Colonic mucosa (tissue), 4 donors: ENCODE measurements at regions not wholly inside any gene's neighbourhood (a gene's known extent, or its start where the extent isn't known, plus 50 kb on each side); places are given as distances from the start of the nearest gene placed in this dataset.

Source experiments
- DNase-seq: peaks from one replicate; pipeline ENCODE4 v3.0.0-alpha.2; 2020
- H3K27ac ChIP-seq: fragments of 200-600 bp; one replicate; pipeline ENCODE4 v1.8.0; 2021
- H3K27me3 ChIP-seq: fragments of 200-600 bp; one replicate; pipeline ENCODE4 v1.8.0; 2021
- H3K36me3 ChIP-seq: fragments of 200-600 bp; one replicate; pipeline ENCODE4 v1.8.0; 2021
- H3K4me1 ChIP-seq: fragments of 200-600 bp; one replicate; pipeline ENCODE4 v1.8.0; 2021; ENCODE audit warnings: mild to moderate bottlenecking
- H3K4me3 ChIP-seq: fragments of 200-600 bp; one replicate; pipeline ENCODE4 v1.8.0; 2021
- H3K9ac ChIP-seq, 2 donors: one replicate each; pipeline ENCODE4 v1.7.0; 2013; ENCODE audit warnings: control low read depth in 2 of 2, low read depth in 2 of 2, low read length in 2 of 2
- H3K9me3 ChIP-seq: fragments of 200-600 bp; one replicate; pipeline ENCODE4 v1.8.0; 2021
- CTCF ChIP-seq: fragments of 200-600 bp; IDR thresholded peaks from one replicate; pipeline ENCODE4 v1.8.0; 2022; ENCODE audit warnings: antibody characterized with exemption, mild to moderate bottlenecking
- intact Hi-C: fragments of 100-400 bp; cut with DNase I; formaldehyde crosslinking; loops from one replicate; pipeline ENCODE4 v1.14.1; 2022
- donor health status: healthy.
- donor health status: DM: no; HTN: no; CAD: no.
- donor health status: DM: no; HTN: no; CAD: no.

DNA sequence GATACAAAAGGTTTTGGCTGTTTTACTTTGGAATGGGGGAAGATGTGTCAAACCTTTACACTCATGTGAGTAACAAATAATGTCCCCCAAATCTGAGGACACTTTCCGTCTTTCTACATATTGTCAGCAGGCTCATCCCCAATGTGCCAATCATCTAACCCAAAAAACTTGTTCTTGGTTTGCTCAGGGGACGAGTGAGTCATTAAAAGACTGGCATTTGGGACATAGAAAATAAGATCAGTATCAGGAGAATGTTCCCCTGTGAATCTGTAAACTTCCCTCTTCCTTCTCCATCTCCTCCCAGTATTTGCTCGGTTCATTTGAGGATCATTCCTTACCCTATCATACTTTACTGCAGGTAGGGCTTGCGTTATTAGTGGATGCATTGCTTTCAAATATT is 194.1 kb upstream of the RUNX1 start:
- H3K4me3 ChIP-seq: no peak overlapping the region
- intact Hi-C loops: no loop called here
- no peaks in the 10 kb centered on the region for H3K27me3 ChIP-seq
- no peak overlapping the region for H3K9ac ChIP-seq
- H3K27ac ChIP-seq: no peak overlapping the region
- DNase-seq: no peak
- H3K9me3 ChIP-seq: no peaks in the 10 kb centered on the region
- H3K4me1 ChIP-seq: no peaks in the 10 kb centered on the region
- no peaks in the 10 kb centered on the region for H3K36me3 ChIP-seq
- TF ChIP-seq CTCF: no peak

DNA sequence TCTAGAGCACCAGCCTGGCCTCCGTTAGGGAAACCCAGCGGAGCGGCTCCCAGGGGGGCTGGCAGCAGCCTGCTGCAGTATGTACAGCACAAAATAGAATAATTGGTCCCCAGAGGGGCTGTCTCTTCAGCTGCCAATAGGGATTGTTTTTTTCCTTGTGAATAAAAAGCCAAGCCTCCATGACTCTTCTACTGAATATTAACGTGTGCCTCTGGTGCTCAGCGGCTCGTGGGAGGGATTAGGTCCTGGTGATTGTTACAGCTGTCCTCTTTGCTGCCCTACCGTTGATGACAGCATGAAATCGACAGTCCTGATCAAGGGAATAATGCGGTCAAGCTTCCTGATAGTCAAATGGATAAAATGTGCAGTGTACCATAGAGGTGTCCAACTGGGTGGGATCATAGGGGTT is 190.7 kb upstream of the RUNX1 start:
- Histone ChIP-seq H3K27me3 (no peaks in the 10 kb centered on the region), H3K9me3 (no peaks in the 10 kb centered on the region), H3K4me1 (no peaks in the 10 kb centered on the region), H3K27ac (no peak overlapping the region), H3K9ac (no peak overlapping the region), H3K4me3 (no peak overlapping the region), H3K36me3 (no peaks in the 10 kb centered on the region)
- intact Hi-C loops: no loop called here
- DNase-seq: no peak
- no peak for TF ChIP-seq CTCF

GRCh38 chr21:35238119-35238518 is 189.0 kb upstream of the RUNX1 start:
- no peaks in the 10 kb centered on the region for H3K36me3 ChIP-seq
- intact Hi-C loops: no loop called here
- no peaks in the 10 kb centered on the region for H3K27me3 ChIP-seq
- no peaks in the 10 kb centered on the region for H3K9me3 ChIP-seq
- no peak overlapping the region for H3K27ac ChIP-seq
- no peaks in the 10 kb centered on the region for H3K4me1 ChIP-seq
- no peak for TF ChIP-seq CTCF
- no peak for DNase-seq
- H3K4me3 ChIP-seq: no peak overlapping the region
- H3K9ac ChIP-seq: no peak overlapping the region

DNA sequence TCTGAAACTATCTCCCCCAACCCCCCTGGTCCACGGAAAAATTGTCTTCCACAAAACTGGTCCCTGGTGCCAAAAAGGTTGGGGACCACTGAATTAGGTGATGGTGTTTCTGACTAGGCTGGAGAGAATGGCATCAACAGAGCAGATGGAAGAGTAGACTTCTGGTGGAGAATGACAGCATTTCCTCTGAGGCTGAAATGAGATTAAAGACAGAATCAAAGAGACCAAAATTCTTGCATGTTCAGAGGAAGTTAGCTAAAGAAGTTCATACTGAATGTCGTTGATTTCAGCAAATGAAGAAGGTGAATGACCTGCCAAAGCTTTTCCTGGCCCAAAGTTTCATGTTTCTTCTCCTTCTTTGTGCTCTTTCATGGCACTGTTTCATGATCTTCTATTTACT is 188.2 kb upstream of the RUNX1 start:
- H3K36me3 ChIP-seq: no peaks in the 10 kb centered on the region
- H3K27me3 ChIP-seq: no peaks in the 10 kb centered on the region
- no peaks in the 10 kb centered on the region for H3K9me3 ChIP-seq
- no peak for DNase-seq
- H3K27ac ChIP-seq: no peak overlapping the region
- no peaks in the 10 kb centered on the region for H3K4me1 ChIP-seq
- H3K9ac ChIP-seq: no peak overlapping the region
- no peak for TF ChIP-seq CTCF
- intact Hi-C loops: no loop called here
- no peak overlapping the region for H3K4me3 ChIP-seq

GRCh38 chr21:35236090-35236489 is 187.0 kb upstream of the RUNX1 start:
- Histone ChIP-seq H3K27ac (no peak overlapping the region), H3K36me3 (no peaks in the 10 kb centered on the region), H3K4me3 (no peak overlapping the region), H3K9ac (no peak overlapping the region), H3K9me3 (no peaks in the 10 kb centered on the region), H3K27me3 (no peaks in the 10 kb centered on the region), H3K4me1 (no peaks in the 10 kb centered on the region)
- intact Hi-C loops: no loop called here
- TF ChIP-seq CTCF: no peak
- DNase-seq: no peak

DNA sequence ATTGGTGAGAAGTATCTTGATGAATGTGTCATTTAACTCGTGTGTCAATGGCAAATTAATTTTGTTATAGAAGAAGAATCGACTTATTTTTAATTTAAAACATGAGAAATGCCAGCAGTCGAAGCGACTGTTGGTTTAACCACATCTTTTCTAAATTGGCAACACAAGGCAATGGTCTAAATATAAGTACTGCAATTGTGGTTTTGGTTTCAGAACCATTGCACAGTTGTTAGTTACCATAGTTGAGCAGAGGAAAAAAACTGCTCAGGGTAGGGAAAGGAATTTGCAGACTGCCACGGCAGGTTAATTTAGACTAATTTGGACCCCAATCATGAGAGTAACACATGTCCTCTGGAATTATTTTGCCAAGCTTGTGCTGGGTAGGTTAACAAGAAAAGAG is 185.6 kb upstream of the RUNX1 start:
- DNase-seq: no peak
- Histone ChIP-seq H3K36me3 (no peaks in the 10 kb centered on the region), H3K9ac (no peak overlapping the region), H3K27ac (no peak overlapping the region), H3K4me3 (no peak overlapping the region), H3K4me1 (no peaks in the 10 kb centered on the region), H3K27me3 (no peaks in the 10 kb centered on the region), H3K9me3 (no peaks in the 10 kb centered on the region)
- intact Hi-C loops: no loop called here
- TF ChIP-seq CTCF: no peak
